GM21360 (cell line): ENCODE measurements at regions not wholly inside any gene's neighbourhood (a gene's known extent, or its start where the extent isn't known, plus 50 kb on each side); places are given as distances from the start of the nearest gene placed in this dataset.

ENCODE experiments used
- ATAC-seq: cut with Tn5 transposase; IDR thresholded peaks from one replicate; pipeline ENCODE4 v1.9.1; 2021; ENCODE audit warnings: mild to moderate bottlenecking, moderate library complexity; ENCODE audit not compliant: unreplicated experiment

- ATAC-seq, result no peak
Measured at GRCh38 chr2:23323198-23323916, 61.6 kb upstream of the KLHL29 start.

GRCh38 chr2:23323917-23324680, 60.9 kb upstream of the KLHL29 start:
- ATAC-seq, result no peak

GRCh38 chr2:23326330-23326729, 58.6 kb upstream of the KLHL29 start:
- no peak for ATAC-seq

GRCh38 chr2:23327416-23327815, 57.6 kb upstream of the KLHL29 start:
- no peak for ATAC-seq

- no peak for ATAC-seq
Measured at GRCh38 chr2:23327887-23328286, 57.1 kb upstream of the KLHL29 start.

GRCh38 chr2:23330214-23330613, 54.8 kb upstream of the KLHL29 start:
- no peak for ATAC-seq
